Upper lobe of left lung (tissue), 6 donors: ENCODE measurements at regions not wholly inside any gene's neighbourhood (a gene's known extent, or its start where the extent isn't known, plus 50 kb on each side); places are given as distances from the start of the nearest gene placed in this dataset.
A peak's percentile ranks its signal among the peaks of the same experiment; 100 is the strongest.

Experiments
- ATAC-seq, 2 donors: fragments of 200-7000 bp; cut with Tn5 transposase; one replicate each; pipeline ENCODE4 v1.9.1; 2022; ENCODE audit warnings: mild to moderate bottlenecking in 2 of 2, moderate library complexity in 2 of 2; ENCODE audit not compliant: low FRiP score in 2 of 2
- DNase-seq, 2 donors: peaks; one replicate each; pipeline ENCODE4 v3.0.0-alpha.2; 2019 to 2020
- H3K27ac ChIP-seq, 4 donors: fragments of 200-600 bp; sonication (generic); one replicate each; pipeline ENCODE4 v1.5.1; 2016 to 2019
- H3K27me3 ChIP-seq, 4 donors: fragments of 200-600 bp; sonication (generic); one replicate each; pipeline ENCODE4 v1.5.1; 2017 to 2019
- H3K36me3 ChIP-seq, 4 donors: fragments of 200-600 bp; sonication (generic); one replicate each; pipeline ENCODE4 v1.5.1; 2016 to 2019
- H3K4me1 ChIP-seq, 4 donors: fragments of 200-600 bp; sonication (generic); one replicate each; pipeline ENCODE4 v1.5.1; 2018 to 2019
- H3K4me3 ChIP-seq, 4 donors: fragments of 200-600 bp; sonication (generic); one replicate each; pipeline ENCODE4 v1.5.1; 2017 to 2019; ENCODE audit warnings: mild to moderate bottlenecking in 2 of 4, moderate library complexity in 1 of 4
- H3K9me3 ChIP-seq, 4 donors: fragments of 200-600 bp; sonication (generic); one replicate each; pipeline ENCODE4 v1.5.1; 2018 to 2019
- EP300 ChIP-seq, 4 donors: sonication (generic); formaldehyde crosslinking; IDR thresholded peaks; one replicate each; pipeline ENCODE4 v1.5.1; 2017; ENCODE audit warnings: antibody characterized with exemption in 4 of 4, control low read depth in 2 of 4
- POLR2A ChIP-seq, 4 donors: fragments of 450-650 bp; IDR thresholded peaks; one replicate each; pipeline ENCODE4 v1.5.1; 2016 to 2017; ENCODE audit warnings: antibody characterized with exemption in 4 of 4, mild to moderate bottlenecking in 2 of 4
- POLR2AphosphoS5 ChIP-seq, 2 donors: sonication (generic); formaldehyde crosslinking; IDR thresholded peaks; one replicate each; pipeline ENCODE4 v1.5.1; 2017; ENCODE audit warnings: antibody characterized with exemption in 2 of 2
- WGBS, 2 donors: methylation state at CpG; one replicate each; pipeline ENCODE4 v1.1.5; 2017 to 2018; 5-methylcytosine and 5-hydroxymethylcytosine counted together
- TF ChIP-seq, protein P1 (sequence below), 6 experiments: fragments of 450-650 bp in 4 of 6; fragments of 200-600 bp in 2 of 6; sonication (generic) in 2 of 6; IDR thresholded peaks; one replicate each; pipeline ENCODE4 v1.5.1; 2016 to 2019; ENCODE audit warnings: antibody characterized with exemption in 6 of 6
- donor health status: DM: no; HTN: no; CAD: no; lungs with moderate emphysema.
- donor health status: DM: no; HTN: yes; CAD: no; lungs with severe emphysema.

DNA sequence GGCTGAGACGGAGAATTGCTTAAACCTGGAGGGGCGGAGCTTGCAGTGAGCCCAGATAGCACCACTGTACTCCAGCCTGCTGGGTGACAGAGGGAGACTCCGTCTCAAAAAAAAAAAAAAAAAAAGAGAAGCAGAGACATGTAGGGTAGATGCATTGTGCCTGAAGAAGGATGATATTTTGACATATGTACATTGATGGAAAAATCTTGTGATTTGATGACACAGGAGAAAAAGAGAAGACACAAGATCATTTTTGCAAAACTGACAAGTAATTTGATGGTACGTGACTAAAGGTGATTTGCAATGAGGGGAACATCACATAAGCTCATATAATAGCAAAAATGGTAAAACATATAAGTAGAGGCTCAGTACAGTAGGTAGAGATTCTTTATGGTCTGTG, 340.1 kb upstream of the FSTL5 start:
- Histone ChIP-seq H3K27ac (no peak overlapping the region), H3K36me3 (no peaks in the 10 kb centered on the region), H3K9me3 (no peaks in the 10 kb centered on the region), H3K27me3 (no peaks in the 10 kb centered on the region), H3K4me3 (no peak overlapping the region), H3K4me1 (no peaks in the 10 kb centered on the region)
- TF ChIP-seq, protein P1, sequence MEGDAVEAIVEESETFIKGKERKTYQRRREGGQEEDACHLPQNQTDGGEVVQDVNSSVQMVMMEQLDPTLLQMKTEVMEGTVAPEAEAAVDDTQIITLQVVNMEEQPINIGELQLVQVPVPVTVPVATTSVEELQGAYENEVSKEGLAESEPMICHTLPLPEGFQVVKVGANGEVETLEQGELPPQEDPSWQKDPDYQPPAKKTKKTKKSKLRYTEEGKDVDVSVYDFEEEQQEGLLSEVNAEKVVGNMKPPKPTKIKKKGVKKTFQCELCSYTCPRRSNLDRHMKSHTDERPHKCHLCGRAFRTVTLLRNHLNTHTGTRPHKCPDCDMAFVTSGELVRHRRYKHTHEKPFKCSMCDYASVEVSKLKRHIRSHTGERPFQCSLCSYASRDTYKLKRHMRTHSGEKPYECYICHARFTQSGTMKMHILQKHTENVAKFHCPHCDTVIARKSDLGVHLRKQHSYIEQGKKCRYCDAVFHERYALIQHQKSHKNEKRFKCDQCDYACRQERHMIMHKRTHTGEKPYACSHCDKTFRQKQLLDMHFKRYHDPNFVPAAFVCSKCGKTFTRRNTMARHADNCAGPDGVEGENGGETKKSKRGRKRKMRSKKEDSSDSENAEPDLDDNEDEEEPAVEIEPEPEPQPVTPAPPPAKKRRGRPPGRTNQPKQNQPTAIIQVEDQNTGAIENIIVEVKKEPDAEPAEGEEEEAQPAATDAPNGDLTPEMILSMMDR (IDR thresholded peaks at IDR 0.05), result no peak
- TF ChIP-seq EP300 (IDR thresholded peaks at IDR 0.05) (no peak), POLR2A (IDR thresholded peaks at IDR 0.05) (no peak), POLR2AphosphoS5 (IDR thresholded peaks at IDR 0.05) (no peak)
- ATAC-seq (no peak), DNase-seq (no peak)
- WGBS, 2 donors, result 81 to 95% methylated on average over 4 of the region's 4 CpGs

DNA sequence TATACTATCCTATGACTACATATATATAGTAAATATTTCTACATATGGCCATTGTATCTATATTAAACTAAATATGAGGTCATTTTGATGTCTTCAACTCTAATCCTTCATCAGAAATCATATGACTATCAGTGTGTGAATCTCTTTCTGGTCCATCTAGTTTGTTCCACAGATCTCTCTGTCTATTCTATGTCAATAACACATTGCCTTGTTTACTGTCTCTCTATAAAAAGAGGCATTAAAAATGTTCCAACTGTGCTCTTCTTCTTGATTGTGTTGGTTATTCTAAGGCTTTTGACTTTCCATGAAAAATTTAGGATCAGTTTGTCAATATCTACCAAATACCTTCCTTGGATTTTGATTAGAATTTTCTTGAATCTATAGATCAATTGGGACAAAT, 338.3 kb upstream of the FSTL5 start:
- no peak overlapping the region for H3K27ac ChIP-seq
- DNase-seq (no peak), ATAC-seq (no peak)
- H3K36me3 ChIP-seq, result no peaks in the 10 kb centered on the region
- H3K4me3 ChIP-seq, result no peak overlapping the region
- TF ChIP-seq EP300 (IDR thresholded peaks at IDR 0.05) (no peak), POLR2A (IDR thresholded peaks at IDR 0.05) (no peak), POLR2AphosphoS5 (IDR thresholded peaks at IDR 0.05) (no peak)
- TF ChIP-seq, protein P1 (IDR thresholded peaks at IDR 0.05), result no peak
- no peaks in the 10 kb centered on the region for H3K9me3 ChIP-seq
- H3K27me3 ChIP-seq, result no peaks in the 10 kb centered on the region
- no peaks in the 10 kb centered on the region for H3K4me1 ChIP-seq

DNA sequence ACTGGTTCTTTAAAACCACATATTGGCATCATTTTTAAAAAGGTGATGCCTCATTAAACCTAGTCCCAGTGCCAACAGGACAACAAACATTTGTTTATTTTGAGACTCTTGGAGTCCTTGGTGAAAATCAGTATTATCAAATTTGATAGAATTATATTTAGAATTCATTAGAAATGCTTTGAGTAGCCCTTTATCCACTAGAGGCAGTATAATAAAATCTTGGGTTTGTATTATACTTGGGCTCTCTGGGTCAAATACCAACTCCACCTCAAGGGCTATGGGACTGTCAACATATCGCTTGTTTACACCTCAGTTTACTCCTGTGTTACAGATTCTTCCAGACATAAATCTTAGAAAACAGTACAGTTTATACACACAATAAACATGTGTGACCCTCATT, 335.7 kb upstream of the FSTL5 start:
- TF ChIP-seq POLR2AphosphoS5 (IDR thresholded peaks at IDR 0.05) (no peak), EP300 (IDR thresholded peaks at IDR 0.05) (no peak), POLR2A (IDR thresholded peaks at IDR 0.05) (no peak)
- TF ChIP-seq, protein P1 (IDR thresholded peaks at IDR 0.05), result no peak
- Histone ChIP-seq H3K9me3 (no peaks in the 10 kb centered on the region), H3K4me3 (no peak overlapping the region), H3K27me3 (no peaks in the 10 kb centered on the region), H3K27ac (no peak overlapping the region), H3K4me1 (no peaks in the 10 kb centered on the region), H3K36me3 (no peaks in the 10 kb centered on the region)
- DNase-seq (no peak), ATAC-seq (no peak)
- 79 to 80% methylated on average over 1 of the region's 1 CpG for WGBS, 2 donors

DNA sequence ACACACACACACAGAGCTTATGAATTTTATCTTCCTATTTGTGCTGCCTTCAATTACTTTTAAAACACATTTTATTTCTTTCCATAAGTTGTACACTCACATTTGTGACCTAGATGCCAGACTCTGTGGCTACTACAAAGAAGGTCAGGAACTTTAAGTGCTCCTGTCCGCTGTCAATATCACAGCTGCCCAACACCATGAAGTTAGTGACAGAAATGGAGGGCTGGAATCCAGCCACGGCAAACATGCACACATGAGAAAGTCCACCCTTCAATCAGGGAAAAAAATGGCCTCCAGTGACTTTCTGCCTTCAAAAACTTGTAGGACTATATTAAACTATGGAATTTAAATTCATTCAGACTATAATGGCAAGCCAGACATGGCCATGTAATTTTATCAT, 334.4 kb upstream of the FSTL5 start:
- Histone ChIP-seq H3K27ac (no peak overlapping the region), H3K4me3 (no peak overlapping the region), H3K36me3 (no peaks in the 10 kb centered on the region), H3K4me1 (no peaks in the 10 kb centered on the region), H3K27me3 (no peaks in the 10 kb centered on the region), H3K9me3 (no peaks in the 10 kb centered on the region)
- DNase-seq (no peak), ATAC-seq (no peak)
- TF ChIP-seq EP300 (IDR thresholded peaks at IDR 0.05) (no peak), POLR2A (IDR thresholded peaks at IDR 0.05) (no peak), POLR2AphosphoS5 (IDR thresholded peaks at IDR 0.05) (no peak)
- TF ChIP-seq, protein P1 (IDR thresholded peaks at IDR 0.05), result no peak
- 31 to 47% methylated on average over 2 of the region's 2 CpGs for WGBS, 2 donors

DNA sequence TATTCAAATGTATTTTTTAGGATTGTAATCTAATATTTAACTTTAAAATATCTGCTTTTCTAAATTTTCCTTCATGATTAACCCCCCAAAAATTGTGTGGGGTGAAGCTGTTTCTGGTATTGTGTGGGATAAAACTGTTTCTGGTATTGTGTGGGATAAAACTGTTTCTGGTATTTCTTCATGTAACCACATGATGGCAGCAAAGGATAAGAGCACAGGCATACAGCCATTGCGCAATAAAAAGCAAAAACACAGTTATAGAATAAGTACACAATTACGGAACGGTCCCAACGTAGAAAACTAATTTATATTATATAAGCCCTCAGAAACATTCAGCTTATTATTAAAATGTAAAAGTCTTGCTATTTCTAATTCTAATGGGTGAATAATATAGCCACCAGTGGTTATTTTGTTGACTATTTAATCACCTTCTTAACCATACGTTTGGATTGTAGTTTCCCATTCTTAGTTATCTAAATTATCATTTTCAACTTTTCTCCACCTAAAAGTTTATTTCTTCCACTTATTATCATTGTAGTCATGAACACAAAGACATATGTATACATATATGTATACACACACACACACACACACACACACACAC, 333.9 kb upstream of the FSTL5 start:
- no peak for TF ChIP-seq POLR2A (IDR thresholded peaks at IDR 0.05)
- TF ChIP-seq, protein P1 (IDR thresholded peaks at IDR 0.05), result peak; percentile 45 to 84 (median 68)
- 5% methylated on average over 5 of the region's 5 CpGs for WGBS, 2 donors
- Histone ChIP-seq H3K27me3 (no peaks in the 10 kb centered on the region), H3K4me3 (no peak overlapping the region), H3K9me3 (no peaks in the 10 kb centered on the region), H3K4me1 (no peaks in the 10 kb centered on the region), H3K36me3 (no peaks in the 10 kb centered on the region), H3K27ac (no peak overlapping the region)
- DNase-seq, result no peak
- peak in 1 of 2 donors; percentile 88 for ATAC-seq
